HuH-7 (cell line): ENCODE measurements at regions not wholly inside any gene's neighbourhood (a gene's known extent, or its start where the extent isn't known, plus 50 kb on each side); places are given as distances from the start of the nearest gene placed in this dataset.

Experiments used
- DNase-seq: peaks from one replicate; pipeline ENCODE4 v3.0.0; 2011; ENCODE audit warnings: low spot score

DNA sequence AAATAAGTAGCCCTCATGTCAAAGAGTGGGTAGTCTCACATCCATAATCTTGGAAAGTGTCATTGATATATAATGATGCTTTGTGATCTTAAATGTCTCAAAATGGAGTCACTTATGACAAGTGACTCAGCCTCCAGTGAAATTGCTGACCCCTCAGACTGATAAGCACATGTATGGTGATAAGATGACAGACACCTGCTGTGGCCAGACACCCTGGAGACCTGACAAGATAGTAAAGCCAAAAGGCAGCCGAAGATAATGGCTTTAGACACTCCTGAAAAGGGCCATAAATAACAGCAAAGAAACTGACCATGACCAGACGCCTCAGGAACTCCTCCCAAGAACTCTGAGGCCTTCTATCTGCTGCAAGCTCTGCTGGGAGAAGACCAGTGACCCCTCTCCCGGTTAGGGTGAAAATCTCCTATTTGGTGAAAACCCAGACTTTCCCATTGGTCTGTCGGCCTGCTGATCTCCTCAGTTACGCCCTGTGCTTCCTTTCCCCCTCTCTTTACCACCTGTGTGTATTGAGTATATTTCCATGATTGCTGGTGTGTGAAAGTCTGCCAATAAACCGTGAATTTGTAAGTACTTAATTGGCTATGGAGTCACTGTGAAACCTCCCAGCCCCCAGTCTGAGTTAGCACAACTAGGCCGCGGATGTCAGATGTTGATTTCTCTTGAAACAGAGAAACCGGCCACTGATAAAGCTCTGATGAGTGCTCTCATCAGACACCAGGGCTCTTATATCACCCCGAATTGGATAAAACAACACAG is 226.7 kb upstream of the MYOCD start:
- no peak for DNase-seq

DNA sequence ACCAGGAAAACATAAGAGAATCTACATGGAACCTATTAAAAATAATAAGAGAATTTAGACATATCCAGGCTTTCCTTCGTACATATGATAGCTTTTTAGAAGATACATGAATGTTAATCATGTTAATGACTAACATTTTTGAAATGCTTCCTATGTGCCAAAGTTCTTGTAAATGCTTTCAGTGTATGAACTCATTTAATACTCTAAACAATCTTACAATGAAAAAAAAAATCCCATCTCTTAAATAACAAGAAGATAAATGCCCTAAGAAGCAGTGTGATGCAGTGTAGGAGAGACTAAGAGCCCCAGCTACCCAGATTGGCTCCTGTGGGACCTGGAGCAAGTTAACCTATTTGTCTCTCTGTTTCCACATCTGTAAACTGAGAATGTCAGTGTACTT is 220.4 kb upstream of the MYOCD start:
- DNase-seq = no peak

DNA sequence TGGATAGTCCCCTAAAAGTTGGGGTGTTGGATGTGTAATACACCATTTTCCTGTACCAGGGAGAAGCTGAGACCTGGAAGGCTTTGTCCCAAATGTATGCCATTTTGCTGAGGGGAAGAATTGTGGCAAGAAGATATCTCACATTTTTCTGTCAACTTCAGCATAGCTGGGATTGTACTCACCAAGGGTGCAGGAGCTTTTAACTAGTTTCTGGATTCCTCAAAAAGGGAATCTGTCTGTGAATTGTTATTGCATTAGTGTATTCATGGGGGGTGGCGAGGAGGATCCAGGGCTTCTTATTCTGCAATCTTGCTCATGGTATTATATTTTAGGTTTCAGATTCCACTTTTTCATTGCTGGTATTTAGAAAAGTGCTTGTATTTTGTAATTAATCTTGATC is 208.2 kb upstream of the MYOCD start:
- DNase-seq = no peak

DNA sequence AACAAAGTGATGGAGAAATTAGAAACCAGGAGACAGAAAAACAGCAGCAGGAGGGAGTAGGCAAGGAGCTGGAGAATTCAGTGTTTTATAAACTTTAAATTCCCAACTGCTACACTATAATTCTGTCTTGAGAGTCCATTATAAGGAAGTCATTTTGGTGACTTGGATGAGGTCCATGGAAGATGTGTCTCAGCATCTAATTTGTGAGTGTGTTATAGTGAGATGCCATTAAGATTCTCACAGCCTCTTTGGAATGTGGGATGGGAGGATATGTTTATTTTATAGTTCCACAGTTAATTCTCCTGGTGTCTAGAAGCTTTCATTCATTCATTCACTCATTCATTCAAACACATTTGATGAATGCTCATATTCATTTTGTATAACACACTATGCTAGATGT is 206.0 kb upstream of the MYOCD start:
- DNase-seq = no peak

DNA sequence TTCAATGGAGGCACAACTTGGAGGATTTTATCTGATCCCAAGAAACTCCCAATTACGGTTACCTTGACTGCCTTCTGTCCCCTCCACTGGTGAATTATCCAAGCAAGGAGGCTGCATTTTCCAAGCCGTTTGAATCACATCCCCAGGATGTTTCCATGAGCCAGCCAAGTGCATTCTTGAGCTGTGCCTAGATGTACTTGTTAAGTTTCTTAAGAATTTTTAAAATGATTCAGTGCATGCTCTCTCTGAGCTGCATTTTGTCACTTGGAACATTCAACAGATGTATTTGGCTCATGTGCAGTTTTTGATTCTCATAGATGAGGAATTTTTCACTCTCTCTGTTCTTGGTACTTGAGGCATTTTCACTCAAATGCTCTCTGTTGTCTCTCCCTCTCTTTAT is 202.6 kb upstream of the MYOCD start:
- DNase-seq = no peak

DNA sequence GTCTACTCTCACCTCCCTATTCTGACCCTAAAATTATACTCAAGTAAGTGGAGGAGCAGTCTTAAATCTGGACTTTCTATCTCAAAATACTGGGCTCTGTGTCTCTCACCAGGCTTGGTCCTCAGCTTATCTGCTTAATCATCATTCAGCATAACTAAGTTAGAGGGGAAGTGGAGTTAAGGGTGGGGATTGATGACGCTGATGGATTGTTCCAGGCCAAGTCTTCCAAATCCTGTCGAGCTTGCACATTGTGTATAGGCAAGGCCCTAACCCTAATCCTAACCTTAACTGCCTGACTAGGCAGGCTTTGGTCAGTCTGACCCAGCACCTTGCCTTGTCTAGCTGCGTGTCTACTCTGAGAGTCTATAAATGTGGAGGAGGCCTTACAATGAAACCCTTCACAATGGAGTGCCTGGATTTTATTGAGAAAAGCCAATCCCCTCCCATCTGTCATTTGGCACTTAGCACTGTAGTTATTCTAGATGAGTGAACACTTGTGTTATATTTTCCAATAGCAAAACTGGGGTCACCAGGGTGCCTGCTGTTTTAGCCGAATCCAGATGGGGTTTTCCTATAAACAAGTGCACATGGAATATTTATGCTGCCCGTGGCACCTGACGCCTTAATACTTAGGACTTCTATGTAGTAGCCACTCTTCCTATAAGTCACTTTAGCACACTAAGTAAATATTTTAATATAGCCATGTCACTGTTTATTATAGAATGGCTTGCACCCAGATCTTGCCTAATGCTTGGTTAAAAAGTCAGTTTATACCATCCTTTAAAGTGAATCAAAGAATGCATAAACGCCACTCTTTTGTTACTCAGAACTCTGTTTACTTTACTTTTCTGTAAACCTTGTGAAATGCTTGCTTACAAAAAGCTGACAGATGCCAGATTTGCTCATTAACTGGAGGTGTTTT is 193.2 kb upstream of the MYOCD start:
- no peak for DNase-seq

DNA sequence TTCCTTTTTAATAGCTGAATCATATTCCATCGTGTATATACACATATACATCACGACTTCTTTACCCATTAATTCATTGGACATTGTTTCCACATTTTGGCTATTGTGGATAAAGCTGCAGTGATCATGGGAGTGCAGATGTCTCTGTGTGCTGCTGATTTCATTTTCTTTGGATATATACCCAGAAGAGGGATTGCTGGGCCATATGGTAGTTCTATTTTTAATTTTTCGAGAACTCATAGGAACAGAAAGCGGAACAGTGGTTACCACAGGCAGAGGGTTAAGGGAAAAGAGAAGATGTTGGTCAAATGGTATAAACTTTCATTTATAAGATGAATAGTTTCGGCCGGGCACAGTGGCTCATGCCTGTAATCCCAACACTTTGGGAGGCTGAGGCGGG is 187.4 kb upstream of the MYOCD start:
- no peak for DNase-seq

DNA sequence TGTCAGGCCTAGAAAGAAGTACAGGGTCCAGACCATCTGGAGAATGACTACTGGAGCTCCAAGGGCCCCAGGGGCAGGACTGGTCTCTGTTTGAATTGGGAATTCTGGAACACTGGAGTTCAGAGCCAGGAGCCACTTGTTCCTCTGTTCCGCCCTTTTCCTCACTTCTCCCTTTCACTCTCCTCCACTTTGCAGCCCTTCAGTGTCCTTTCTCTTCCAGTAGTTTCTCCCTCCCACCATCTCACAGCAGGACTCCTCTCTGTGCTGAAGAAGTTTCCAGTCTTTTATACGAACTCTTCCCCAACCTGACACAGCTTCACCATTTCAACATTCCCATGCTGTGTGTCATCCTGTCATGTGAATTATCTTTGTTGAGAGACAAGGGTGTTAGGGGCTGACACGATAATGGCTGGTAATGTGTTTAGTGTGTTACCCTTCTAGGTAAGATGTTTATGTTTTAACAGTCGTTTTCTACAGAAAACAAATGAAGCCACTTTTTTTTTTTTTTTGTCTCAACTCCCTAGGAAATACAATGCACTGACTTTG is 180.3 kb upstream of the MYOCD start:
- no peak for DNase-seq

DNA sequence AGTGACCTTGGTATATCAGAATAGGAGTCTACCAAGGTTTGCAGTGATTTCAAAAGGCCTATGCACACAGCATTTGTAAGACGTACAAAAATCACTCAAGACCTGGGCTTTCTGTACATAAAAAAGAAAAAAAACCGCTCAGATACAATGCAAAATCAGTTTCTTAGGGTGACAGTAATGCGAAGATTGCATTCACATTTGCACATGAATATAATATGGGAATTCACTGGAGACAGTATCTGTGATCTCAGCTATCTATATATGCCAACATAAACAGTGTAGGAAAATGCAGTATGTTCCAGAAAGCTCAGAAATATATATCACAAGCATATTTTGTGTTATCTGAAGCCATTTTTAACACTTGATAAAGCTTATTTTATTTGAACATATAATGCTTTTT is 176.4 kb upstream of the MYOCD start:
- no peak for DNase-seq

DNA sequence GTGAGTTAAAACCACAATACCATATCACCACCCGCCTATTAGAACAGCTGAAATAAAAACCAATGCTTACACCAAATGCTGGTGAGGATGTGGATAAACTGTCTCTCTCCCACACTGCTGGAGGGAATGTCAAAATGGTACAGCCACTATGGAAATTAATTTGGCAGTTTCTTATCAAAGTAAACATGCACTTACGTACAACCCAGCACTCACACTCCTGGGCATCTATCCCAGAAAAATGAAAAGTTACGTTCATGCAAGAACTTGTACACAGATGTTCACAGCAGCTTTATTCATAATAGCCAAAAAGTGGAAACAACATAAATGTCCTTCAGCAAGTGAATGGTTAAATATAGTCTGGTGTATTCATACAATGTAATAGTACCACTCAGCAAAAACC is 173.2 kb upstream of the MYOCD start:
- DNase-seq = no peak

DNA sequence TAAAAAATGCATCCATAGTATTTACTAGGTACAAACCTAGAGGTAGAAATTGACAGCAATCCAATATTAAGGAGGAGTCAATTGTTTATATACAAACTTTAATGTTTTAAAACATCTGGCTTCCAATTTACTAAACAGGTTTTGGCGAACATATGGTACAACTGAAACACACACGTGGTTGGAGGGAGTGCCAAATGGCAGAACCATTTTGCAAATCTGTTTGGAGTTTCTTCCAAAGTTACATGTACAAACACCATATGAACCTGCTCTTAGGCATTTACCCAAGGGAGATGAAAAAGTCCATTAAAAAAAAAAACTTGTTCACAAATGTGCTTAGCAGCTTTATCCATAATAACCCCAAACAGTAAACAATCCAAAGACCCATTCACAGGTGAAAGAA is 159.8 kb upstream of the MYOCD start:
- no peak for DNase-seq

DNA sequence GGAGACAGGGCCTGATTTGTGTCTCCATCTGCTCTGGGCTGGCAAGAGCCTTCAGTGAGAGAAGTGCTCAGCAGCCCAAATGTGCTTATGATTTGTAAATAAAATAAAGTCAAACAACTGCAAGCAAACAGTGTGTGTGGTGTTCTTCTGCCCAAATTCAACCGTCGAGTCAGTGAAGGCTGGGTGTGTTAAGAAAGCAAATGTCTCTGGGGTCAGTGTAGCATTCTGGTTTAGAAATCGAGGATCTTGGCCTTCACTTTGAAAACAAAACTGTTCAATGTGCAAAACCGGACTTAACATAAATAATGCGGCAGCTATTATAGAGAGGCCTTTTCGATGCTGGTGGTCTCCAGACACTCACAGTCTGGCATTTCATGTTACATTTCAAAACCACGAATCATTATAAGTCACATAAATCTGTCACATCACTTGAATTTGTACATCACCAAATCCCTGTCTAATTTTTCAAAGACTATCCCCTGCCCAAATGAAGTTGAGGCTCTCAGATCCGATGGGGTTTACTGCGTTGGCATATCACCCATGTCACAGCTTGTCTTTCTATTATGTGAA is 158.6 kb upstream of the MYOCD start:
- DNase-seq = no peak

DNA sequence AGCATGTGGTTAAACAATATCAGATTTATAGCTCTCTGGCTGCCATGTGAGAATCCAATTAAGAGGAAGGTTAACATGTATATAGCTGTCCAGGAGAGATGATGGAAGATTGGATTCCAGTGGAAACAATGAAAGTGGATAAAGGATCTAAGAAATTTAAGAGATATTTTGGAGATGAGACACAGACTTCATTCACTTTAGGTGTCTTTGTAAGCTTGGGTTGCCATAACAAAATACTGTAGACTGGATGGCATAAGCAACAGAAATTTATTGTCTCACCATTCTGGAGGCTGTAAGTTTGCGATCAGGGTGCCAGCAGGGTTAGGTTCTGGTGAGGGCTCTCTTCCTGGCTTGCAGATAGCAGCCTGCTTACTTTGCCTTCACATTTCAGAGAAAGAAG is 155.9 kb upstream of the MYOCD start:
- no peak for DNase-seq

DNA sequence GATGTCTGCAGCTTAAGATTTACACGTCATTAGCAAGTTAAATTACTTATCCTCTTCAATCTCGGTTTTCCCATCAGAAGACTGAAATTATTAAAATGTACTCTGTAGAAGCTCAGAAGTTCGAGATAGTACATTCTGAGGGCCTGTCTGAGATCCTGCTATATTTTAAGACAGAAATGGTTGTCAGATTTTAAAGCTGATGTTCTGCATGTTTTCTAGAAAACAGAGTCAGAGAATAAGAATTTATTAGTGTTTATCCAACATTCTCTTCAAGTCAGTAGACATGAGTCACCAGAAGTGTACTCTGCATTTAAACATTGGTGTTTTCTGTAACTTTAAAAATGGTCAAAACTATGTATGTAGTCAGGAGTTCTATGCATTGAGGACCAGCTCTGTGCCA is 155.2 kb upstream of the MYOCD start:
- no peak for DNase-seq

DNA sequence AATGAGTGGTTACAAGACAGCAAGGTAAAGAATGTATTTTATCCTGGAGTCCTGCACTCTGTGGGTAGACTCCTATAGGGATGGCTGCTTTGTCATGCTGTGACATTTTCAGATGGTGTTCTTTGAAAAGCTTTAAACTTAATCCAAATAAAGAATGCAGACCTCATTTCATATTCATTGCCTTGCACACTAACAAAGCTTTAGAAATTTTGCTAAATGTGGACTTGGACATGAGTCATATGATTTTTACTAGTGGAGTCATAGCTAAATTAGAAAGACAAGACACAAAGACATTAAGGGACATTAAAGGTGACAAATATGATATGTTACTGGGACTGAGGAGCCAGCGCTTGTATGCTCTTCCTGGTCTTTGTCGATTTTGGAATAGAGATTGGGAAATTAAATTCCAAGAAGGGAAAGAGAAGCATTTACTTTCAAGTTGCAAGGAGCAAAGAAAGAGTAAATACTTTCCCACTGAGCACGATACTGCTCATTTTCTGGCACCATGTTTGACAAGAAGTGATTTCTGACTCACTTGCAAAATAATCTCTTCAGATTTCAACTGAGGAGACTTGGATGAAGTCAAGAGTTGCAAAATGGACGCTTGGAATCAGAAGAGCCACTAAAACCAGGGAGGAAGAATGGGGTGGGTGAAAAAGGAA is 152.9 kb upstream of the MYOCD start:
- no peak for DNase-seq

DNA sequence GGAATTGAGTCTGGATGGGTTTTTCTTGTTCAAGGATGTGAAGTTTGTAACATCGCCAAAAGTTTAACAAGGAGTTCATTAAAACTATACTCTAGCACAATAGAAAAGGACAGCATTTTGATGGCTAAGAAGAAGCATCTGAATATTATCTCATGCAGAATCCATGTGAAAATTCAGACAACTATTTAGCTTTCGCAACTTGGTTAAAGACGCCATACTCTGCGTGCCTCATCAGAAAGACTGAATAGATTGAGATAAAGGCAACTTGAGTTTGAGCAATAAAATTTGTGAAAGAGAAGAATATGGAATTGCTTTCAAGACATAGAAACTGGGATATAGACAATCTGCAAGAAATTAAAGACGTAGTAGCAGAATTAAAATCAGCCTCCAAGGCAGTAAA is 151.1 kb upstream of the MYOCD start:
- no peak for DNase-seq

DNA sequence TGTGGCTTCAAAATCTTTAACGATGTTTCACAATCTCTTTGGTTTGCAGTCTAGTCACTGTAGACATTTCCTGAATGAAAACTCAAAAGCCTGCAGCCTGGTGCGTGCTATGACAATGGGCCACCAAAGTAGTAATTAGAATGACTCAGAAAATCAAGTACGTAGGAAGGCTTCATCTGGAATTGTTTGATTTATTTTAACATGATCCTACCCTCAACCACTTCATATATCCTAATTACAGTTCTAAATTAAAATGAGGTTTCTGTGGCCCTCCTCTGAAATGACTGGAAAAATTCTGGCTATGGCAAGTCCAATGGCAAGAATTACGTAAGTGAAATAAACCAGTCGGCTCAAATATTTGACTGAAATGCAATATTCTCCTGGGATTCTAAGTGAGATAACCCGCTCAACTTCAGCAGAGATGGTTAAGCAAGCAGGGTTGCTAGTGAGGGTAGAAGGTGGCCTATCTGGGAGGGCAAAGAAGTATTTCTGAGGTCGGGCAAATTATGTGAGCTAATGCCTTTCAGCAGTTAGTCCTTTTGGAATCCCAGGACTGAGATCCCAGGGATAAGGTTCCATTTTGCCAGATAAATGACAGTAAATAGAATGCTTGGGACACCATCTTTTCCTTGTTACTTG is 145.6 kb upstream of the MYOCD start:
- no peak for DNase-seq

DNA sequence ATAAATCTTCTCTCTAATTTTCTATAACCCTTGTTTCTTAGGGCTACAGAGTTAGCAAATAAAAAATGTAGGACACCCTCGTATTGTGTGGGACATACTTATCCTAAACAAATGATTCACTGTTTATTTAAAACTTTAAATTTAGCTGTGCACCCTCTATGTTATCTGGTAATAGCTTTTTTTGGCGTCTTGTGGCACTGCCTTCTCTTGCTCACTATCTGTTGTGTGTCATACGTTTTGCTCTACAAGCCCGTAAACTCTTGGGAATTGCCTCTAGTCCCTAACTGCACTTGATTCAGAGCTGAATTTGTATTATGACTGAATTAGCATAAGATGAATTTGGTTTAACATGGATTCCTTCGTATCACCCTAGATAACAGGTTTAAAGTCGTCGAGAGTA is 144.3 kb upstream of the MYOCD start:
- DNase-seq = no peak

DNA sequence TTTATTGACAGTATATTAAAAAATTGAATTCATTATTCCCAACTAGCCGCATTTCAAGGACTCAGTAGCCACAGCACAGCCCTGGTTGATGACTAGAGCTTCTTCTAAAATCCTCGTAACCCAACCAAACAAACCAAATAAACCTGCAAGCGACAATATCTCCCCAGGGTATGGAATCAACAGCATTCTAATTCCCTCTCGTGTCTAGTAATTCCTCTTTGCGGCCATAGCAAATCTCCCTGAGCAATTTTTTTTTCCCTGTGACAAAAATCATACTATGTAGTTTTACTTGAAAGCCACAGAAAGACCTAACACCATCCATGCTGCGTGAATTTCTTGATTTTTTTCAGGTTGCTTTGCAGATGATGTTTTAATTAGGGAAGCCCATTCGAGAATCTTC is 143.4 kb upstream of the MYOCD start:
- DNase-seq = no peak

DNA sequence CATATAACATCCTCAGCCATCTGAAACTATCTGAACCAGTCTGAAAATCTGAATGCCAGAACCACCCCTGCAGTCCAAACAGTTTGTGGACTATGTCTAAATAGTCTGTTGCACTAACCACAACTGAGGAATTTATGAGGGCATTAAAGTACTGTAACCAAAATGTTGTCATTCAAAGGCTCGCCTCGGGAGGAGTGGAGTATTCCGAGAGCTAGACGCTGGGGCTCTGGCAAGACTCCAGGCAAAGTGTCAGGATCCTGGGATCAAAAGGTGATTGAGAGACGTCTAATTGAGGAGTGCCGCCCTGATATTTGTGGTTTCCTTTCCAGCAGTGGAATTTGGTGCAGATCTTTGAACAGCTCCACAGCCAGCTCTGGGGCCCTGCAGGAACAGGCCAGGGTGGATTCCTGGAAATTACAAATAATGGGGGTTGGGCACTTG is 142.9 kb upstream of the MYOCD start:
- DNase-seq = no peak

DNA sequence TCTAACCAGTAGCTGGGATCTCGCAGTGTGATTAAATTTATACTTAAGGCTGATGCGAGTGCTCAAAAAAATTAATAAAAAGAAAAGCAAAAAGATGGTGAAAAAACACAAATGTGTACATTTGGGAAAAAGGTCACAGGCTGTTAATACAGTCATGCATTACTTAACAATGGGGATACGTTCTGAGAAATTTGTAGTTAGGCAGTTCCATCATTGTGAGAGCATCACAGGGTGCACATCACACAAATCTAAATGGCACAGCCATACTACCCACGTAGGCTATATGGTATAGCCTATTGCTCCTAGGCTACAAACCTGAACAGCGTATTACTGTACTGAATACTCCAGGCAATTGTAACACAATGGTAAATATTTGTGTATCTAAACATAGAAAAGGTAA is 142.4 kb upstream of the MYOCD start:
- DNase-seq = no peak

DNA sequence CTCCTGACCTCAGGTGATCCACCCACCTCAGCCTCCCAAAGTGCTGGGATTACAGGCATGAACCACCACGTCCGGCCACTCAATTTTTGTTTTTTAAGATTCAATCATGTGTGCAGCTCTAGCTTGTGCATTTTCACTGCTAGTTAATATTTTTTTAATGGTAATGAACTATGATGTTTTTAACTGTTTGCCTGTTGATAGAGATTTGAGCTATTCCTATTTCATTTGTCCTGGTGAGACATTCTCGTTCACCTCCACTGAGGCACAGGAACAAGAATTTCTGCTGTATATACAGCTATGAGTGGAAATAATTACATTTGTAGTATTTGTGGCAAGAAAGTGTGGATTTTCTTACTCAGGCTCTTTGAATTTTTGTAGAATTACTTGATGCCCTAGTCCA is 137.7 kb upstream of the MYOCD start:
- no peak for DNase-seq
